Erythroblast (primary cell): ENCODE measurements at regions not wholly inside any gene's neighbourhood (a gene's known extent, or its start where the extent isn't known, plus 50 kb on each side); places are given as distances from the start of the nearest gene placed in this dataset.

Experiments
- GATA1 ChIP-seq: IDR thresholded peaks from 2 replicates; pipeline ENCODE4 v1.6.1; 2011; ENCODE audit warnings: low read depth, mild to moderate bottlenecking, control low read depth, low read length, moderate library complexity
- POLR2A ChIP-seq: IDR thresholded peaks from 2 replicates; pipeline ENCODE4 v1.6.1; 2011; ENCODE audit warnings: mild to moderate bottlenecking, low read length

- no peak for TF ChIP-seq POLR2A
- TF ChIP-seq GATA1, result no peak
Measured at GRCh38 chr19:5395556-5395955, 54.9 kb upstream of the PTPRS start.
